GM21423 (cell line): ENCODE measurements at regions not wholly inside any gene's neighbourhood (a gene's known extent, or its start where the extent isn't known, plus 50 kb on each side); places are given as distances from the start of the nearest gene placed in this dataset.

Source experiments
- ATAC-seq: cut with Tn5 transposase; IDR thresholded peaks from one replicate; pipeline ENCODE4 v1.9.1; 2021; ENCODE audit warnings: mild to moderate bottlenecking, moderate library complexity; ENCODE audit not compliant: unreplicated experiment

DNA sequence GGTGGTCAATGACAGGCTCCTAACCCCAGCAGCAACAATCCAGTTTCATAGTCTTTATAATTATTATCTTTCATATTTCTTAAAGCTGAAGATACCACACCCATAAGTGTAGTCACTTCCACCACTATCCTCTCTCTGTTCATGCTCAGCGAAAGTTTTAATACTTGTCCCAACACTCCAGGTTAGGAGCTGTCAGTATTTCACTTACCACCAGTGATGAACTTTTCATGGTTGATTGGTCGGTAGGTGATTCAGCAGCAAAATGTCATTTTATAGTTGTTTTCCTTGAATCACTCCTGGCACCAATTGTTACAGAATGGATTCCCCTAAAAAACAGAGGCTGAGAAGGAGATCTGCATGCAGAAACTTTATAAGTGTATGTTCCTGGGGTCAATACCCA lies 324.9 kb downstream of the CCDC85A start:
- ATAC-seq = no peak

DNA sequence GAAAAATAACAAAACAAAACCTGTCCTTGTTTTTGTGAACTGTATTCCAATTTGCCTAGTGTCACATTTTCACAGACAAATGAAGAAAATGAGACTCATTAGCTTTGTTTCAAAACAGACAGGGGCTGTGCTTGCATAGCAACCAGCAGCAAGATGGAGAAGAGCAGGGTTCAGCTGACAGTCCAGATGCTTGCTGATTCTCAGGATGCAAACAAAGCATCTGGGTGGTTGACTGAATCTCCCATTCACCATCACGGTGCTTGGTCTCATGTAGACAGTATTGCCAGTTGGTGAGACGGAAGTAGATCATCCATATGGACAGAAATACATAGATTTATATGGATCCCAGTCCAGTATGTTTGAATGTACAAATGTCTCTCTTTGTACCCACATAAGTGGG lies 326.8 kb downstream of the CCDC85A start:
- ATAC-seq = no peak

DNA sequence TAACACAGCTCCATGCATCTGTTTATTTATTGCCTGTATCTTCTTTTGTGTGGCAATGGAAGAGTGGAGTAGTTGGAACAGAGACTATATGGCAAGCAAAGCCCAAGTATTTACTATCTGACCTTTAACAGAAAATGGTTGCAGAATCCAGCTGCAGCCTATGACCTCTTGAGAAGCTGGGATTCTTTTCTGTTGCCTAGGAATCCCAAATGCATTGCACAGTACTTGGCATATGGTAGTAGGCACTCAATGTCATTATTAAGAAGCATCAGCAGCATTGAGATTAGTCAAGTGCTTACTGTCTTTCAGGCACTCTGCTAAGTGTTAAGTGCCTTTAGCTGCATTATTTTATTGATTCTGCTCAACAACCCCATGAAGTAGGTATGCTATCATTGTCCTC lies 331.6 kb downstream of the CCDC85A start:
- ATAC-seq = no peak

DNA sequence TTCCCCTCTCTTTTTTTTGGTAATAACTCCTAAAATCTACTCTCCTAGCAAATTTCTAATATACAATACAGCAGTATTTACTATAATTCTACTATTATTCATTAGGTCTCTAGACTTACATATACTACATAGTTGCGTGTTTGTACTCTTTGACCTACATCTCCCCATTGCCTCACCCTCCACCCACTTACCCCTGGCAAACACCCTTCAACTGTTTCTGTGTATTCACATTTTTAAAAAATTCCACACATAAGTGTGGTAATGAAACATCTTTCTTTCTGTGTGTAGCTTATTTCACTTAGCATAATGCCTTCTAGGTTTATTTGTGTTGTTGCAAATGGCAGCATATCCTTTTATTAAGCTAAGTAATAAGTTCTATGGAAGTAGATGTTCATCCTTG lies 336.0 kb downstream of the CCDC85A start:
- ATAC-seq = no peak

DNA sequence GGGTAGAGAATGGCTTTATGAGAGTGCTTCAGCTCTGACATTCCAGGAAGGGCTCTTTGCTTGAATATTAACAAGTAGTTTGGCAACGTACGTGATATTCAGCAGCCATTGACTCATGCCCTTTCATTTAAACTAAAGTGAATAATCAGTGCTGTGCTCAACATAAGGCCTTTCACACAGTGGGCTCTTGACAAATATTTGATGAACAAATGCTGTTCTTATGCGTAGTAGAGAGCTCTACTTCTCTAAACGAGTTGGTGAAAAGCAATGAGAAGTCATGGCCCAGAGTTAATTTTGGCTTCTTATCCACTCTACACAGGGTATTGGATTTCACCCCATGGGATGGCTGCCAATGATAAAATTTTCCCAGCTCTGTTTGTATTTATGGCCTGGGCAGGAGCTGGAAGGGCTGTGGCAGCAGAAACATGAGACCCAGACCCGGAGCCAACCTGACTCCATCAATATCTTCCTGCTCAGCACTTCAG lies 338.9 kb downstream of the CCDC85A start:
- no peak for ATAC-seq

DNA sequence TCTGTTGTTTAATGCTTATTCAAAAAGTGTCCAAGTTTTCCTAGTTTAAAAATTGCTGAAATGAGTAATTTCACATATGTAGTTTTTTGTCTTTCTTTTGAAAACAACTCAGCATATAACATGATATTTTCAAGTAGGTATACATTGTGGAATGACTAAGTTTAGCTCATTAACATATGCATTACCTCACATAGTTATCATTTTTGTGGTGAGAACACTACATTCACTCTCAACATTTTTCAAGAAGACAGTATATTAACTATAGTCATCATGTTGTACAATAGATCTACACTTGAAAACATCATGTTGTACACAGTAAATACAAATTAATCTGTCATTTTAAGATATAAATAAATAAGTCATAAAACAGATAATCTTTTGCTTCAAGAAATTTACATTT lies 340.0 kb downstream of the CCDC85A start:
- ATAC-seq = no peak

DNA sequence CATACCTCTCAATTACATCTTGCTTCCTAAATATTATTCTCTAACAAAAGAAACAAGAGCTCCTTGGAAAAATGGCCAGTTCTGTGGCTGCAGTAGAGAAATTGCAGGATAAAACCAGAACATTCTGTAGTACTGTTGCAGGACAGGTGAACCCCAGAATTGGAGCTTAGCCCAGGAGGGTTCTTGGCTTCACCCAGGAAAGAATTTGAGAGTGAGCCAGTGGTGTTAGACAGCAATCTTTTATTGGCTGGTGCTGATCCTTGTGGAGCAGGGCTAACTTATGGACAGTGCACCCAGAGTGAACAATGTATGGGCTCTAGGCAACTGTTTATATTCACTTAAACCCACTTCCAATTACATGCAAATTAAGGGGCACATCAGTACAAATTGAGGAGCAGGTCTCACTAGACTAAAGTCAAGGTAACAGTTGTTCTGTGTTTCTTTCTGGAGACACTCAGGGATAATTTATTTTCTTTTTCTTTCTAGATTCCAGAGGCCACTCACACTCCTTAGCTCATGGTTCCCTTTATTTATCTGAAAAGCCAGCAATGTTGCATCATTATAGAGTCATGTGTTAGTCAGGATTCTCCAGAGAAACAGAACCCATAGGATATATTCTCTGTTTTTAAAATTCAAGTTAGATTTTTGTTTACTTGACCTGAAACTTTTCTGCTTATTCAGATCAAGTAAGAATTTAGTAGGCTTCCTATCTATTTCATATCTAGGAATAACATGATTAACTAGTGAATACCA lies 348.1 kb downstream of the CCDC85A start:
- ATAC-seq = no peak

DNA sequence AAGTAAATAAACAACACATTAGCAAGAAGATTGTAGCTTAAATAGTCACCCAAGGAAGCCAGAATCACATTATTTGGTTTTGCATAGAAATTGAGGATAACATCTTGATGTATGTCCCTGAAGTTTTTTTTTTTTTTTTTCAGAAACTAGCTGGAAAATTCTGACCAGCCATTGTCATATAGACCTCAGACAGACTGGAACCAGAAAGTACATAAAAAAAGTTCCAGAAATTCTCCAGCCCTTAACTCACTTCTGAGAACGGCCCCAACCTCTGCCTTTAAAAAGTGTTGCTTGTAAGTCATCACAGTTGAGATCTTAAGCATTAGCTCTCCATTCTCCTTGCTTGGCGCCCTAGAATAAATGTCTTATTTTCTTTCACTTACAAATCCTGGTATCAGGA lies 350.5 kb downstream of the CCDC85A start:
- ATAC-seq = no peak

DNA sequence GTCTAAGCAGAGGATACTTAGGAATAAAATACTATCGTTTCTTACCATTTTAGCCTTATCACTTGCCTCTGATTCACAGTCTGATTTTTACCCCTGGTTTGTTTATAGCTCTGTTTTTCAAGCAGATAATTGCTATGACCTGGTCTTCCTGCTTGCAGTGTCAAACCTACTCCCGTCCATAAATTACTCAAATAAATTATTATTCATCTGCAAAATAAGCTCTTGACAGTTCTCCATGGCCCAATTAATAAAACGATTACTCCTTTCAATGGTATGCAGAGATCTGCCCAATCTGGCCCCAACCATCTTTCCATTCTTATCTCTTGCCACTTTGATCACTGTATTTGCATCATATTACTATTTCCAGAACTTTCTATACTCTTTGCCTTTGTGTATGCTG lies 354.0 kb downstream of the CCDC85A start:
- ATAC-seq = no peak

DNA sequence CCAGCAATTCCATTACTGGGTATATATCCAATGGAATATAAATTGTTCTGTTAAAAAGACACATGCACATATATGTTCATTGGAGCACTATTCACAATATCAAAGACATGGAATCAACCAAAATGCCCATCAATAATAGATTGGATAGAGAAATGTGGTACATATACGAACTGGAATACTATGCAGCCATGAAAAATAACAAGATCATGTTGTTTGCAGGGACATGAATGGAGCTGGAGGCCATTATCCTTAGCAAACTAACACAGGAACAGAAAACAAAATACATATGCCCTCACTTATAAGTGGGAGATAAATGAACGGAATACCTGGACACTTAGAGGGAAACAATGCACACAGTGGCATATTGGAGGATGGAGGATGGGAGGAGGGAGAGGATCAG lies 355.8 kb downstream of the CCDC85A start:
- no peak for ATAC-seq

DNA sequence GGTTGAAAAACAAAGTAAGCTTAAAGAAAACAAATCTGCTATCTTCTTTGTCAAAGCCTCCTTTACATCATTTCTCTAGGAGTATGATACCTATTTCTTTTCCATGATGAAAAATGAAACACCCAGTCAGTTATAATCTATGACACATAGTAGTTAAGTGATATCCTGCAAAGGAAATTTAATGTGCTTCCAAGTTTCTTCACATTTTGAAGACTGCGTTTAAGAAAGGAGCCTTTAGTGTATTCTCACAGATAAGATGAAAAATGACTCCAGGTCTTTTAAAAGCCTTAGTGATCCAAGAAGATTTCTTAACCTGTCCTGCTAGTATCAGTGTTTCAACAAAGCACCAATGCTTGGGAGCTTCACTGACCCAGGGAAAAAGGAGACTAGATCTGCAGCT lies 356.7 kb downstream of the CCDC85A start:
- no peak for ATAC-seq

DNA sequence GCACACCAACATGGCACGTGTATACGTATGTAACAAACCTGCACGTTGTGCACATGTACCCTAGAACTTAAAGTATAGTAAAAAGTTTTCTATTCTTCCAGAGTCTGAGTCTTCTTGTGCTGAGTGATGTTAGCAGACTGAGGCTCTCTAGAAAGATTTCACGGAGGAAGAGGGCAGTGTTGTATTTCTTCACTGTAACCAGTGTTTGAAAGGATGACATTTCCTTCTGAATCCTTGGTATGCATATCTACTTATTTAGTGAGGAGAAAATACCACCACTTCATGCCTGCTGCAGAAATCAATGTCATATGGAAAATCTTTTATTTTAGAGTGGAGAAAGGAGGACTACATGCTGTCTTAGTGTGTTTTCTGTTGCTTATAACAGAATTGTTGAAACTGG lies 357.1 kb downstream of the CCDC85A start:
- no peak for ATAC-seq

DNA sequence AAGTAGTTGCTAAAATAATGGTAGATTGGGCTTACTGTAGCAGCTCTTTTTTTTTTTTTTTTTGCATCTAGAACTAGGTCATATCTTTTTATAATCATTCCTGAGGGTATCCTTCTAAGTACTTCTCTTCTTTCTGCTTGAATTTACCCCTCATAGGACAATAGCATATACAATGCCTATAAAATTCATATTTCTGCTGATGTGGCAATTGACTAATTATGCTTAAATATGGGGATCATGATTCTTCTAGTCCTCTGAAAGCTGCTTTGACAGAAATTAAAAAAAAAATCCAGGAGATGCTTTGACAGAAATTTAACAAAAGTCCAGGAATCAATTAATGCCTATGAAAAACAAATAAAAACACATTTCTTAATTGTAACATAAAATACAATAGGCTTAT lies 358.4 kb downstream of the CCDC85A start:
- ATAC-seq = no peak

DNA sequence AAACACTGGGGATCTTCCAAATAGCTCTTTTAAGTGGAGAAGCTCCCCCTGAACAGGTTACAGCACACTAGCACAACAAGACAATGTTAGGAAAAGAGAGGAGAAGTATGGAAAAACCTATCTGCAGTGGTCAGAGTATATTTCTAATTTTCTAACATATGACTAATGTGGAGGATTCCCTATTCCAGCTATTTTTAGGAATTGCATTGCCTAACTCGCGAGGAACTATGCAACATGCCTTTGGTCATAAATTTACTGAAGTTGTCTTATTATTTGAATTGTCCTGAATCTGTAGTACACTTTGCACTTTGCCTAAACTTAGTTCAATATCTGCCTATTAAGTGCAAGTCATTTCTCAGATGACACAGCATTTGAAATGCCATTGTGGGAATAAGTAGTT lies 381.4 kb downstream of the CCDC85A start:
- no peak for ATAC-seq

DNA sequence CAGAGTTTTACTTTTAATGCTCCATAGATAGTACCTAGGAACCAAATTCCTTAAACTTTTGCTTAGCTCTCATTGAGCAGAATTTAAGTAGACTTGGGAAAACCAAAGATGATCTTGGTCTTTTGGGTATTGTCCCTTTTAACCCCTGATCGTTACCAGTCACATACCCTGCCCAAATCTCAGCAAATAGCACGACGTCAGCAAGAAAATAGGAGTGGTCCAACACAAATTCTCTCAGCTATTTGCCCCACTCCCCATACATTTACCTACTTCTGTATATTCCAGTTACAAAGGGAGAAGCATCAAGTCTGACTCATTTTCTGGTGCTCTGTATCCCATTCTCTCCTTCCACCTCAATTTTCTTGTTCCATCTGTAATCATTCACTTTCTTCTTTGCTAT lies 387.3 kb downstream of the CCDC85A start:
- ATAC-seq = no peak

DNA sequence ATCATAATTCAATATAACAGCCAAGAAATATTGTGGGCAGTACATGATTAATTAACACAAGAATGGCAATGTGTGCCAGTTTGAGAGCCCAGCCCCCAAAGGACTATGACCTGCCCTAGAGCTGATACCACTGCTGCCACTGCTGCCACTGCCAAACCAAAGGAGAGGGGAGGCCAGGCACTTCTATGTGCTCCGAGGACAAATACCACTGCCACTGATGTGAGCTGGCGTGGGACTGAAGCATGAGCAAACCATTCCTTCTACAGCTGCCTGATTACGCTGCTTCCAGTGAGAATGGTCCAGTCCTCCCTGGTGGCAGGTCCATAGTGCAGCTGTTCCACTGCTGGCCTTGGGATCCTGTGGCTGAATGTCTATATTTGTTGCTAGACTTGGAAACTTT lies 392.2 kb downstream of the CCDC85A start:
- ATAC-seq = no peak

DNA sequence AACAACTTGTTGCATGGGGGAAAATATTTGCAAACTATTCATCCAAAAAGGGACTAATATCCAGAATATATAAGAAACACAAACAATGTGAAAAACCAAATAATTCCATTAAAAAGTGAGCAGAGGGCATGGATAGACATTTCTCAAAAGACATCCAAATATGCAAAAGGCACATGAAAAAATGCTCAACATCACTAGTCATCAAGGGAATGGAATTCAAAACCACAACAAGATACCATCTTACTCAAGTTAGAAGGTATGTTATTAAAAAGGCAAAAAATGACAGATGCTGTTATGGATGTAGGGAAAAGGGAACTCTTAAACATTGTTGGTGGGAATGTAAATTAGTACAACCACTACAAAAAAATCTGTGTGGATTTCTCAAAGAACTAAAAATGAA lies 396.5 kb downstream of the CCDC85A start:
- no peak for ATAC-seq

DNA sequence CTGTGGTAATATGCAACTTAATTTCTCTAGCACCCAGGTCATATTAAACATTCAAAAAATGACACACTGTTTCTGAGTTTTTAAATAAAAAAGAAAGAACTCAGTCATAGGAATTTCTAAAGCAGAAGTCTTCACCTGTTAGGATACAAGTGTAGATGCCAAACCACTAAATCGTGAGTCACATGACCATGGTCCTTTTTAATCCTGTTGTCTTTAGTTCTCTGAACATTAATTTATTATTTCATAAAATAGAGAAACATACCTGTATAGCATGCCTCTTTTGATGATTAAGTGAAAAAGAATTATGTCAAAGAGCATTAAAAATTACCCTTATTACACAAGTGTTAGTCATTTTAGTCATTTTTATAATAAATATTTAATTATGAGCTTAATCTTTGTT lies 398.8 kb downstream of the CCDC85A start:
- ATAC-seq = no peak

DNA sequence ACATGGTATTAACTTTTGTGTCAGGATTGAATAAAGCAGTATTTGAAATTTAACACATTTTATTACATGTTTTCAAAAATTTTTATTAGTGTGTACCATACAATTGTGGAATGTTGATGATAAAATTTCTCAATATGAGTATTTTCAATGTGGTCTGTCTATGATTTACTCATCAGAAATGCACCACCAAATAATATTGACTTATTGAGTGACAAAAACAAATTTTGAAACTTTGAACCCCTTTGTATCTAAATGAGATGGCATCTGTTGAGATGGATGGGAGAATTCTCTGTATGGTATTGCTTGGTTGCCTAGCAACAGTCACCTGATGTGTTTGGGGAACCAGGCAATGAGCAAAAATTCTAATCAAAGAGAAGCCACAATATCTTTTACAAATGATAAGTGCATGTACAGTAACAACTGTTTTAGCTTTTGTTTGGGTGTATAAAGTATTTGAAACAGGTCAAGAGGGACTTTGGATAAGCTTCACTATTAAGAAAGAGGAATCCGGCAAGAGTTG lies 400.1 kb downstream of the CCDC85A start:
- no peak for ATAC-seq

DNA sequence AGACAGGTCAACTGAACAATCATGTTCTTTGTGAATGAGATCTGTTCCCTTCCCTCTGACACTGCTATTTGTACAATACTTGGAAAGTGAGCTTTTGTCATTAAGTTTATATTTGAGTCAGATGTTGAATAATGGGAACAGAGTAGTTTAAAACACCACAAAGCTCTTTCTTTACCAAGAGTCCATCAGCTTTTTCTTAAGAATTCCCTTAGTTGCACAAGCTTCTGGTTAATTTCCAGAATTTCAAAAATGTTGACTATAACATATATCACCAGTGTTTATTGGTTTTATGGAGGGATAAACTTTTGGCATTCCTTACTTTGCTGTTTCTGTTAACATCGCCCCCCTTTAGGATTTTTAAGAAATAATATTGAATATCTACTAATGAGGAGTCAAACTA lies 403.7 kb downstream of the CCDC85A start:
- no peak for ATAC-seq

DNA sequence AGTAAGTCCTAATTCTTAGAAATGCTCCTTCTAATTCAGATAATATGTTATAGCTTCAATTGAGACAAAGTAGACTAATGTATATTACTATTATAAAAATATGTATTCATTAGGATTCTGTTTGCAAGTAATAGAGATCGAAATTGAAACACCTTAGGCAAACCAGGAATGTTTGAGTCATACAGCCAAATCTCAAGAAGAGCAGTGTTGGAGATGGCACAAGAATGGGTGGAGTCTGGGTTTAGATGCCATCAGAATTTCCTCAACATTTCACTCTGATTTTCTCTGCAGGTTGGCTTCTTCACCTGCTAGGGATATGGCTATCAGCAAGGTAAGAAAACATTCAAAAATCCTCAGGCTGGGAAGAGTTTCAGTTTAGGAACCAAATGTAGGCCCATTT lies 405.4 kb downstream of the CCDC85A start:
- no peak for ATAC-seq

DNA sequence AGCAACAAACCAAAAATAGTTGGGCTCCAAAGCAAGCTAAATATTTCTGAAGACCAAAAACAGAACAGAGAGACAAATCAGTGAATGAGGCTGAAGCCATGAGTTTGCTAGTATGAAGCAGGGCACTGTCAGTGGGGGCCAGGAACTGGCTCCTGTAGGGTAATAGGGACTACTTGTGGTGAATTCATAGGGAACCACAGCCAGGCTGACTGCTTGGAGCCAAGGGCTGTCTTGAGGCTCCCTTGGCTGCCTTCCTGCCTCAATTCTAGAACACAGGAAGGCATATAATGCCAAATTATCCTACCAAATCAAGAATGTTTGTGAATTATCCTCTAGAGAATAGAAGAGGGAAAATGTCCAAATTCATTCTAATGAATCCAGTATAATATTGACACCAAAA lies 406.0 kb downstream of the CCDC85A start:
- no peak for ATAC-seq

DNA sequence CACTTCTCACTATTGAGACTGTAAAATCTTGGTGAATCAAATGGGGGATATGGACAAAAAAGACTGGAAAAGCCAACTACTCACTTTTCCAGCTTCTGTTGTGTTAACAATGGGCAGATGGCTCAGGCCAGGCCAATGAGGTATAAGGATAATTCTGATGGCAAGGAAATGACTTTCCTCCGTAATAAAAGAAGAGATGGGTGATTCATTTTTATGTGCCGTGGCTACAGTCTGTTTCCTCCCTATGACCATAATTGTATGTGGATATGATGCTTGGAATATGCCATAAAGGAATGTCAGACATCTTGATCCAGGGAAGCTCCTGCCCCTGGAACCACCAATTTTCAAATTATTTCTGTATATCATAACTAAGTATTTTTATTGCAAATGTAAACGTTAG lies 406.8 kb downstream of the CCDC85A start:
- ATAC-seq = no peak
